KMS-11 (cell line): ENCODE measurements at regions not wholly inside any gene's neighbourhood (a gene's known extent, or its start where the extent isn't known, plus 50 kb on each side); places are given as distances from the start of the nearest gene placed in this dataset.

Source experiments
- H2AFZ ChIP-seq: fragments of 200-600 bp; sonication (generic); 2 replicates; pipeline ENCODE4 v1.6.1; 2016; ENCODE audit warnings: antibody characterized with exemption, mixed run types, low read depth
- H3K27ac ChIP-seq: fragments of 200-600 bp; sonication (generic); 2 replicates; pipeline ENCODE4 v1.6.1; 2016; ENCODE audit warnings: mild to moderate bottlenecking, mixed run types
- H3K27me3 ChIP-seq: fragments of 200-600 bp; sonication (generic); 2 replicates; pipeline ENCODE4 v1.6.1; 2017; ENCODE audit warnings: mild to moderate bottlenecking, low read depth, mixed run types, moderate library complexity; ENCODE audit not compliant: insufficient read depth
- H3K36me3 ChIP-seq: fragments of 200-600 bp; sonication (generic); 2 replicates; pipeline ENCODE4 v1.6.1; 2017; ENCODE audit warnings: mild to moderate bottlenecking, mixed run types; ENCODE audit not compliant: insufficient read depth
- H3K4me1 ChIP-seq: fragments of 200-600 bp; sonication (generic); 2 replicates; pipeline ENCODE4 v1.6.1; 2016; ENCODE audit warnings: mild to moderate bottlenecking, low read depth, mixed run types; ENCODE audit not compliant: poor library complexity, severe bottlenecking
- H3K4me2 ChIP-seq: fragments of 200-600 bp; sonication (generic); 2 replicates; pipeline ENCODE4 v1.7.0; 2016; ENCODE audit warnings: mild to moderate bottlenecking, mixed run types
- H3K4me3 ChIP-seq: fragments of 200-600 bp; sonication (generic); IDR thresholded peaks from 2 replicates; pipeline ENCODE4 v1.6.1; 2017; ENCODE audit warnings: low read depth, low read length, mixed read lengths; ENCODE audit not compliant: insufficient read depth
- H3K79me2 ChIP-seq: fragments of 200-600 bp; sonication (generic); 2 replicates; pipeline ENCODE4 v1.6.1; 2016; ENCODE audit warnings: low read depth, mixed run types; ENCODE audit not compliant: insufficient read depth
- H3K9ac ChIP-seq: fragments of 200-600 bp; sonication (generic); 2 replicates; pipeline ENCODE4 v1.6.1; 2016; ENCODE audit warnings: mild to moderate bottlenecking, mixed run types
- H4K20me1 ChIP-seq: fragments of 200-600 bp; sonication (generic); 2 replicates; pipeline ENCODE4 v1.6.1; 2016; ENCODE audit warnings: mild to moderate bottlenecking, mixed run types; ENCODE audit not compliant: insufficient read depth
- TF ChIP-seq, protein P1 (sequence below): fragments of 200-600 bp; sonication (generic); conservative IDR thresholded peaks from 2 replicates; pipeline ENCODE4 v1.6.1; 2017; ENCODE audit warnings: low read depth, mild to moderate bottlenecking, antibody characterized with exemption, low read length, moderate library complexity, mixed read lengths

- H3K9ac ChIP-seq: no peak overlapping the region
- TF ChIP-seq, protein P1, sequence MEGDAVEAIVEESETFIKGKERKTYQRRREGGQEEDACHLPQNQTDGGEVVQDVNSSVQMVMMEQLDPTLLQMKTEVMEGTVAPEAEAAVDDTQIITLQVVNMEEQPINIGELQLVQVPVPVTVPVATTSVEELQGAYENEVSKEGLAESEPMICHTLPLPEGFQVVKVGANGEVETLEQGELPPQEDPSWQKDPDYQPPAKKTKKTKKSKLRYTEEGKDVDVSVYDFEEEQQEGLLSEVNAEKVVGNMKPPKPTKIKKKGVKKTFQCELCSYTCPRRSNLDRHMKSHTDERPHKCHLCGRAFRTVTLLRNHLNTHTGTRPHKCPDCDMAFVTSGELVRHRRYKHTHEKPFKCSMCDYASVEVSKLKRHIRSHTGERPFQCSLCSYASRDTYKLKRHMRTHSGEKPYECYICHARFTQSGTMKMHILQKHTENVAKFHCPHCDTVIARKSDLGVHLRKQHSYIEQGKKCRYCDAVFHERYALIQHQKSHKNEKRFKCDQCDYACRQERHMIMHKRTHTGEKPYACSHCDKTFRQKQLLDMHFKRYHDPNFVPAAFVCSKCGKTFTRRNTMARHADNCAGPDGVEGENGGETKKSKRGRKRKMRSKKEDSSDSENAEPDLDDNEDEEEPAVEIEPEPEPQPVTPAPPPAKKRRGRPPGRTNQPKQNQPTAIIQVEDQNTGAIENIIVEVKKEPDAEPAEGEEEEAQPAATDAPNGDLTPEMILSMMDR: no peak
Observed at GRCh38 chr5:144575736-144576135, 405.1 kb downstream of the KCTD16 start.

GRCh38 chr5:144567421-144567780, 396.7 kb downstream of the KCTD16 start:
- TF ChIP-seq, protein P1: no peak
- H3K79me2 ChIP-seq: no peaks in the 10 kb centered on the region
- H3K36me3 ChIP-seq: no peaks in the 10 kb centered on the region
- no peak overlapping the region for H3K9ac ChIP-seq
- no peaks in the 10 kb centered on the region for H4K20me1 ChIP-seq
- no peak overlapping the region for H3K27ac ChIP-seq
- H3K4me2 ChIP-seq: no peak overlapping the region
- no peak overlapping the region for H3K4me3 ChIP-seq
- H3K4me1 ChIP-seq: no peaks in the 10 kb centered on the region
- H2AFZ ChIP-seq: no peak overlapping the region
- H3K27me3 ChIP-seq: no peaks in the 10 kb centered on the region

More at GRCh38 chr5:144575736-144576135, 405.1 kb downstream of the KCTD16 start:
- Histone ChIP-seq H3K4me2 (peak overlapping the region; percentile 35; the same call in 1 of the 2 replicates), H3K79me2 (no peaks in the 10 kb centered on the region), H3K4me3 (no peak overlapping the region), H3K27me3 (no peaks in the 10 kb centered on the region), H3K36me3 (no peaks in the 10 kb centered on the region), H2AFZ (no peak overlapping the region), H3K27ac (no peak overlapping the region), H4K20me1 (no peaks in the 10 kb centered on the region), H3K4me1 (peaks cover 13% of the 10 kb centered on the region)

DNA sequence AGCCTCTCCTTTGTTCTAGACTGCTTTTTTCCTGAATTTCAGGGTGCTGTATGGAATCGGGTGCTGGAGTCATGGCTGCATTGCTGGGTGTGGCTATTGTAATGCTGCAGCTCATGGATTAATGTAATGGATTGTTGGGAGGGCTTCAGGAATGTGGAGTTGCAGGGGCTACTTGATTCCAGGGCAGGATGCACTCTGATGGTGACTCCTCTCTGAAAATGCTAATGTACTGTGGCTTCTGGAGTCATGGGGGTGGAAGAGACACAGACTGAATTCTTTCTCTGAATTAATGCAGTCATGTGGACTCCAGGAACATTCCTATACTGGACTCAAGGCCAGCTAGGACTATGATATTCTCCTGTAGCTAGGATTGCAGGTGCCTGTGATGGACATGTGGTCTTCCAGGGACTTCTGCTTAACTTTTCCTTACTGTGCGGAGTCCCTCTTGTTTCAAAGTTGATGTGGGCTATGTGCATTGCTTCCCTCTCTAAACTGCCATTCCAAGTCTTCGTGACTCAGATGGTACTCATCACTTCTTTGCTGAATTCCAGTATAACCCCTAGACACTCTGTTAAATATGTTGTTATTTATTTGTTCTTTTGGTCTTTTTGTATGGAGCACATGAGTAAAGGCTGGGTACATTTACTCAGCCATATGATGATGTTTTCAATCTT, 396.2 kb downstream of the KCTD16 start:
- Histone ChIP-seq H3K79me2 (no peaks in the 10 kb centered on the region), H3K36me3 (no peaks in the 10 kb centered on the region), H3K4me2 (no peak overlapping the region), H3K4me1 (no peaks in the 10 kb centered on the region), H3K27me3 (no peaks in the 10 kb centered on the region), H3K9ac (no peak overlapping the region), H3K27ac (no peak overlapping the region), H3K4me3 (no peak overlapping the region), H4K20me1 (no peaks in the 10 kb centered on the region), H2AFZ (no peak overlapping the region)
- TF ChIP-seq, protein P1: no peak

GRCh38 chr5:144549580-144549979, 378.9 kb downstream of the KCTD16 start:
- no peaks in the 10 kb centered on the region for H3K36me3 ChIP-seq
- H2AFZ ChIP-seq: no peak overlapping the region
- no peak overlapping the region for H3K4me2 ChIP-seq
- H3K79me2 ChIP-seq: no peaks in the 10 kb centered on the region
- TF ChIP-seq, protein P1: no peak
- no peak overlapping the region for H3K27ac ChIP-seq
- H3K9ac ChIP-seq: no peak overlapping the region
- no peak overlapping the region for H3K4me3 ChIP-seq
- H4K20me1 ChIP-seq: no peaks in the 10 kb centered on the region
- no peaks in the 10 kb centered on the region for H3K27me3 ChIP-seq
- H3K4me1 ChIP-seq: no peaks in the 10 kb centered on the region
